Sciatic nerve (tissue), 2 donors: ENCODE measurements at regions not wholly inside any gene's neighbourhood (a gene's known extent, or its start where the extent isn't known, plus 50 kb on each side); places are given as distances from the start of the nearest gene placed in this dataset.
"Not testable (repeated sequence)": the region's sequence is repeated elsewhere in the genome, so short reads cannot be mapped to it uniquely, and the experiment has no call there.

Source experiments
- ATAC-seq: fragments of 200-7000 bp; cut with Tn5 transposase; one replicate; pipeline ENCODE4 v1.9.1; 2020; ENCODE audit warnings: mild to moderate bottlenecking, moderate library complexity
- DNase-seq: peaks from one replicate; pipeline ENCODE4 v3.0.0-alpha.2; 2020; ENCODE audit warnings: low spot score
- intact Hi-C: fragments of 100-400 bp; cut with DNase I; formaldehyde crosslinking; loops from one replicate; pipeline ENCODE4 v1.14.2; 2022
- donor health status: DM: no; HTN: no; CAD: no.
- donor health status: DM: no; HTN: no; CAD: no.

DNA sequence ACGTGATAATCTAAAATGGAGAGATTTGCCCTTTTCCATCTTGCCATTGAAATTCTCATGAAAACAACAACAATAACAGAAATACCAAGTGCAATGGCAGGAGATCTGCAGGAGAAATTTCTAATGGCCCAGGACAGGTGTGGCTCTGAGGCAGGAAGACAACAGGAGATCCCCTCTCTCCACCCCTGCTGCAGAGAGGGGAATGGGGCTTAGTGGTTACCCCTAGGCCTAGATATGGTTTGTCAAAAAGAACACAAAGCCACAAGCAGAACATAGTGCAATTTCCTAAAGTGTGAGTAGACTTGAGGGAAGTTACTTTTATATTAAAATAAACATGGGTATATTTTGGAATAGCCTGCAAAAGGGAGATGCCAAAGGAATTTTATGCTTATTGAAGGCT lies 369.5 kb downstream of the KCNRG start:
- intact Hi-C loops: no loop called here
- no peak for ATAC-seq
- no peak for DNase-seq

DNA sequence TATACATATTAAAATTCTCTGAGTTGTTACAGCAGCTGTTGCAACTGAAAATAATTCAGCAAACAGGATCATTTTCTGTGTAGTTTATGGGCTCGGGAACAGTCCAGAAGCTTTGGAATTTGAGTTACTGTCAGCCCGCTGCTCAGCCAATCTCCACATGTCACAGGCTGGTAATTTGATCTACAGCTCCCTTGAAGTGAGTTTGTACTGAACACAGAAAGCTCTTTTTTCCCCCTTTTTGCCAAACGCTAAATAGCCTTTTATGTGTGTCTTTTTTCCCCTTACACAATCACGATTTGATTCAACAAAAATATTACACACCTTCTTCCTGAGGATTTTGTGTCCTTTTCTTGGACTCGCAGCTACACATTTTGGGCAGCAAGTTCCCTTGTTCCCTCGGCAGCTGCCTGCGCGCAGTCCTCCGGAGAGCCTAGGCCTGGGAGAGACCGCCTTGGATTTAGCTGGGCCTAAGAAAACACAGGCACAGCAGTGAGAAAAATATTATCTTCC lies 371.4 kb downstream of the KCNRG start:
- no peak for DNase-seq
- peak; percentile 77 for ATAC-seq
- intact Hi-C loops: no loop called here

DNA sequence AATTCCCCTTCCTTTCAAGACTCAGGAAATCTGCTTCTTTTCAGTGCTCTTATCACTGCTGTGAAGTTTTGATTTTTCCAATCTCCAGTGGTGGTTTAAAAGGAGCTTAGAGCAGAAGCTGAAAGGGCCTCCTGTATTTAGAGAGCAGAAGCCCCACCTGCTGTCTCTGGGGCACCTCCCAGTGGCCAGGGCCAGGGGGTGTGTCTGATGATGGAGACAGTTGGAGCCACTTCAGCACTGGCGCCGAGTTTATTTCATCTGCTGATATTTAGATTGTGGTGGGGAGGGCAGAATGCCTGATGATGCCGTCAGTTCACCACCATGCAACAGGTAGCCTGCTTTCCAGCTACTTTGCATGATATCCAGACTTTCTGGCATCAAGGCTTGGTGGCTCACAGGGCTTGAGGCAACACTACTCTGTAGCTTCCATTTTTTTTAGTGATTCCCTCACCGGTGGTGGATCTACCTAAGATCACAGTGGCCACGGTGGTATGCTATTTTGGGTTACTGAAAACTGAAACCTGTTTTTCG lies 371.9 kb downstream of the KCNRG start:
- DNase-seq (peak; percentile 64), ATAC-seq (peak; percentile 88)
- intact Hi-C loops: no loop called here

DNA sequence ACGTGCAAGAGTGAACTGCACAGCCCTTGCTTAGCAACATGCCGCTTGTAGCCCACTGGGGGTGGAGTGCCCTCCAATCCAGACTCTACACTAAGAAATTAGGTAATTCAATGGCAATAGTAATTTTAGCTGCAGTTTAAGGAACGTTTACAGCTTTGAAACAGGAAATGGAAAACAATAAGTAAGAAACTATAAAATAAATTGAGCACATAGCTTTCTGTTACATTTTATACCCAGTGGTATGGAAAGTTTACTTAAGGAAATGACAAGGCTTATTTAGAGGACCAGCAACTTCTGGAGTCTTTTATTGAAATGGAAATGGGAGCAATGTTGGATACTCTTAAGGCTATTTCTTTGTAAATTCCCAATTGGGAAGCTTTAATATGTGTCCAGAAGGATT lies 373.2 kb downstream of the KCNRG start:
- ATAC-seq: no peak
- intact Hi-C loops: no loop called here

DNA sequence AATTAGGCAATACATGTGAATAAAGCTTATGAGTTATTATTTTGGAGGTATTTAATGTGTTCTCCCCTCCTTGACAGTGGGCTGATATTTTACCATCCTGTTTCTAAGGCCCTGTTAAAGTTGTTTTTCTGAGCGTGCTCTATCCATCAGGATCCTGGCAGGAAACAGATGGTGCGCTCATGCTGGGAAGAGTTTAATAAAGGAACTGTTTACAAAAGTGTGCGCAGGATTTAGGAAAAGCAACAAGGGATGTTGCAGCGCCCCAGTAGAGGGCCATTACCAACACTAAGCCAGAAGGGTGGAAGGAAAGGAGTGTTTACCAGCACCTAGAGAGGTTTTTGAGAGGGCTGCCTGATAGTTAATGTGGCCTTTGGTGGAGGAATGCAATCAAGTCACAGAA lies 374.5 kb downstream of the KCNRG start:
- ATAC-seq: no peak
- intact Hi-C loops: no loop called here
- no peak for DNase-seq

More for the DNA sequence above, 373.2 kb downstream of the KCNRG start:
- DNase-seq: no peak

DNA sequence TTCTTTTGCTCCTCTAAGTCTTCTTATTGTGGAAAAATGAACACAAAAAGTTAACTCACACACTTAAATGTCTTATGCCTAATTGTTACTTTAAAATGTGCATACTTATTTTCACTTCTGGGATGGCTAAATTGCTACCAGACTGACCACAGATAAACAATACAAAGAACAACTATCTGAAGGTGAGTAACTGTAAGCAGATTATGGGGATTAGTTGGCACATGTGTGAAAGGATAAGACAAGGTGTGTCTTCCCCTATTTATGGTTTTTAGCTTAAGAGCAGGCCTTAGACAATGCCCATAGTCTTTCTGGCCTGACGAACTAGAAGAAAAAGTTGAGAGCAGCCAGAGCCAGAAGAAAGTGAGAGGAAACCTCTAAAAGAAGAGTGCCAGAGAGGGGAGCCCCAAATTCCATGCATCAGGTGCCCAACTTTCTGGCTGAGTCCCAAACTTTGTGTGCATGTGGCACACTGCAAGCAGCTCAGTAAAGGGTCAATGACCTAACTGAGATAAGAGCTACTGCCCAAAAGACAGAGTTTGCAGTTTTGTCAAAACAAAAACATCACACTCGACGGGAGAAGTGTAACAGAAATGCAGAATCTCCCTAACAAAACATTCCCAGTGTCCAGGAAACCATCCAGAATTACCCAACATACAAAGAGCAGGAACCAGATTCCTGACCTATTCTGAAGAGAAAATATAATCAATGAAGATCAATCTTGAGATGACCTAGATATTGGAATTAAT lies 375.4 kb downstream of the KCNRG start:
- no peak for DNase-seq
- no peak for ATAC-seq
- intact Hi-C loops: no loop called here

DNA sequence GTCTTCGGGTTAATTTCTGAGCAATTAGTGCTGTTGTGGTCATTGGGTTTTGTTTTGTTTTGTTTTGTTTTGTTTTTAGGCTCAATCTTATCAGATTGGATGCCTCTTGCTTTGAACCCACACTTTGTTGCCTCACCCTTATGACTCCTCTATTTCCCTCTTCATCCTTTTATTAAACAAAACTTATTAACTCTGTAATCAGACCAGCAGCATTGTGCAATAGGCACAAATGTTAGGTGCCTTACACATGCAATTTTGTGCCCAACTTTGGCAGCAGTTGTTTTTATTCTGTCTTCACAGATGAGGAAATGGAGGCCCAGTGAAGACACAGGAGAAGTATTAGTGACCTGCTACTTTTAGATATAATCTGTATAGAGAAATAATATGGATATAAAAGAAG lies 377.7 kb downstream of the KCNRG start:
- ATAC-seq (no peak), DNase-seq (no peak)
- intact Hi-C loops: no loop called here

DNA sequence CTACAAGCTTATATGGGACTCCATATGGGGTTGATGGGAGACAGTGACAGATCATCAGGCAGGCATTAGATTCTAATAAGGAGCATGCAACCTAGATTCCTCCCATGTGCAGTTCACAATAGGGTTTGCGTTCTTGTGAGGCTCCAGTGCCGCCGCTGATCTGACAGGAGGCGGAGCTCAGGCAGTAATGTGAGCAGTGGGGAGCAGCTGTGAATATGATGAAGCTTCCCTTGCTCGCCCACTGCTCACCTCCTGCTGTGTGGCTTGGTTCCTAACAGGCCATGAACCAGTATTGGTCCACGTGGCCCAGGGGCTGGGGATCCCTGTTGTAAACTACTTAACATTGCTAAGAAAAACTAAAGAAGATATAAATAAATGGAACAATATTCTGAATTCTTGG lies 378.4 kb downstream of the KCNRG start:
- intact Hi-C loops: no loop called here
- no peak for ATAC-seq
- no peak for DNase-seq

DNA sequence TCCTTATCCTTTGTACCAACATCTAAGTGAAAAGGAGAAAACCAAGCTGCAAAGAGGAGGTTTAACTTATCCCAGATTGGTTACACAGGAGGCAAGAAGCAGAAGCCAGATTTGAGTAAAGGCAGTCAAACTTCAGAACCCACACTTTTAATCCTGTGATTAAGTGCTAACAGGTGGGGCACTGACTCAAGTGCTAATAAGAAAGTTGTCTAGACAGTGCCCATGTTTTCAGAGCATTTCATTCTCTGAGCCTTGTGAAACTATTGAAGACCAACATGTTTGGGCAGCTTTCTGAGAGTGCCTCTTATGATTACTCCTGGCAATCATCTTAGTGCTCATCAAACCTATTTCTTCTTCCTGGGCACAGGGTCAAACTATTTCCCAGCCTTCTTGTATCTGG lies 380.8 kb downstream of the KCNRG start:
- no peak for ATAC-seq
- intact Hi-C loops: no loop called here
- DNase-seq: no peak

DNA sequence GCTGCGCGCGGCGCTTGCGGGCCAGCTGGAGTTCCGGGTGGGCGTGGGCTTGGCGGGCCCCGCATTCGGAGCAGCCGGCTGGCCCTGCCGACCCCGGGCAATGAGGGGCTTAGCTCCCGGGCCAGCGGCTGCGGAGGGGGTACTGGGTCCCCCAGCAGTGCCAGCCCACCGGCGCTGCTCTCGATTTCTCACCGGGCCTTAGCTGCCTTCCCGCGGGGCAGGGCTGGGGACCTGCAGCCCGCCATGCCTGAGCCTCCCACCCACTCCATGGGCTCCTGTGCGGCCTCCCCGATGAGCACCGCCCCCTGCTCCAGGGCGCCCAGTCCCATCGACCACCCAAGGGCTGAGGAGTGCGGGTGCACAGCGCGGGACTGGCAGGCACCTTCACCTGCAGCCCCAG lies 381.4 kb downstream of the KCNRG start:
- DNase-seq, ATAC-seq, intact Hi-C loops: not testable (repeated sequence)

DNA sequence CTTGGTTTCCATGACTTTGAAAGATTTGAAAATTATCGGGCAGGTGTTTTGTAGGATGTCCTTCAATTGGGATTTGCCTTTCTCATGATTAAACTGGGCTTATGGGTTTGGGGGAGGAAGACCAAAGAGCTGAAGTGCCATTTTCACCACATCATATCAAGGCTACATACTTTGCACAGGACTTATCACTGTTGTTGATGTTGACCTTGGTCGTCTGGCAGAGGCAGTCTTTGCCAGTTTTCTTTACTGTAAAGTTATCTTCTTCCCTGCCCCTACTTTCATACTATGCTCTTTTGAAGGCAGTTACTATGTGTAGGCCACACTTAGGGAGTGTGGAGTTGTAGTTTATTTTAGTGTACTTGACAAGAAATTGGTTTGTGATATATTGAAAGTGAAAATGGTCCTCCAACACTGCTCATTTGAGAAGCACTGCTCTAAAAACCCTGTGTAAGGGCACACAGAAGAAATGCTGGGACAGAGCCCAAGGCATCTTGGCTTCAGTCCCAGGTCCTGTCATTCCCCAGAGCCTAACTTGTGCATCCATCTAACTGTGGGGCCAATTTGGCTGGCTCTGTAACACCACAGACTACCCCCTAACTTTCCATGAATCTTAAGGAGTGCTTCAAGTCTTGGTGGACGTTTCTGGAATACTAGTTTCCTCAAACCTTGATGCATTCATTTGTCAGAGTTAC lies 384.9 kb downstream of the KCNRG start:
- ATAC-seq (peak; percentile 72), DNase-seq (no peak)
- intact Hi-C loops: no loop called here

DNA sequence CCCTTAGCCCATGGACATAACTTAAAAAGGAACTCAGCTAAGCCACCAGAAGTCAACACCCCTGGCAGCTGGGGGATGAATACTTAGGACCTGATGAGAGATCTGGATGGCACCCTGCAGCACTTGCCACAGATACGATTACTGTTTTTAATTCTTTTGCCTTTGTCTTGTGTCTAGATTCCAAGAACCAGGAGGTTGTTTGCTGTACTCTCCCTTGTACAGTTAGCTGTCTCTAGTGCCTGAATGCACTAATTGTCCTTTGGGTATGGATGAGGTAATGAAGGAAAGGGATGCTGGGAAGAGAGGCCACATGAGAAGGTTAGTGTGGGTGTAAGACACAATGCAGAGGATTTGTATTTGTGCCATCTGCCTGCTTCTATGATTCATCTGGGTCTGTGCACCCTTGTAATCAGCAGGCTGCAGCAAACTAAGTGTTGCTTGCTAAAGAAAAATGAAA lies 385.8 kb downstream of the KCNRG start:
- intact Hi-C loops: no loop called here

DNA sequence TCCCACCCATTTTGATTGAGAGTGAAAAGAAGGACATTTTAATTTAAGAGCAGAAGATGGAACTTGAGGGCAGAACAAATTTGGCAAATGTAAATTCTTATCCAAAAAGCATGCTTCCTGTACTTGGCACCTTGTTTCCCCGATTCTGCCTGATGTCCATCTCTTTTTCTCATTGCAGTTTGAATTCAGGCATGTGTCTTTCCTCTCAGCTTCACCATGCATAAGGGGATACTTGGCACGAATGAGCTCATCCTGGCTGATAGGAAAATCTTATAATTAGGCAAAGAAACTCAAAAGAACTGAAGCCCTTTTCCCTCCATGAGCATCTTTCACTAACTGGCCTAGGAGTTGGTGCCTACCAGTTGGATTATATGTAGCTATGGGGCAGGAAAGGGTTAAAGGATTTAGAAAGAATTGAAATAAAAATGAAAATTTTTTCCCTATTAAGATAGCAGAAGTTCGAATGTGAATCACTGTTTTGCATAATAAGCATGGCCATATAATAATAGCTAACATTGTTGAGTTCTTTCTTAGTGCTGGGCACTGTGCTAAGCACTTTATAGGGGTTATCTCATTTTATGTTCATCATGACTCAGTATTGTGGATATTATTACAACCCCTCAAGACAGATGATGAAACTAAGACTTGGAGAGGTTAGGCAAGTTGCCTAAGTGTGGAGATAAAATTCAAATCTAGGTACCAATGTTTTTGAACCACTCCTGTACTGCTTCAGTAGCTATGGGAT lies 386.6 kb downstream of the KCNRG start:
- intact Hi-C loops: no loop called here
- DNase-seq (no peak), ATAC-seq (no peak)

More for the DNA sequence above, 385.8 kb downstream of the KCNRG start:
- peak; percentile 90 for ATAC-seq
- DNase-seq: no peak

DNA sequence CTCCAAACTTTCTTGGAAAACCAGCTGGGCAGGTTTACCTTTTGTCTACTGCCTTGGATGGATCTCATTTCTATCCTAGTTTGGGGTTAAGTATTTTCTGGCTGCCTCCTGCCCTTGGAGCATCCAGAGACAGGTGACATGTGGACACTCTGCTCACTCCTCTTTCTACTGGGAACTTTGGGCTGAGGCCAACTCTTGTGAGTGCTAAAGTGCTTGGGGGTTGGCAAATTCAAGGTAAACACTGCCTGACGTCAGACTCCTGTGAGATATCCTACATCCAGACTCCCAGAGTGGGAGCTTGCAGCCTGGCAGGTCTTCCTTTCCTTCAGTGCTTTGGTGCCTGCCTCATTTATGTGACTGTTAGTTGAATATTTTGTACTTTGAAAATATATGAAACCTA lies 388.1 kb downstream of the KCNRG start:
- DNase-seq (no peak), ATAC-seq (no peak)
- intact Hi-C loops: no loop called here

DNA sequence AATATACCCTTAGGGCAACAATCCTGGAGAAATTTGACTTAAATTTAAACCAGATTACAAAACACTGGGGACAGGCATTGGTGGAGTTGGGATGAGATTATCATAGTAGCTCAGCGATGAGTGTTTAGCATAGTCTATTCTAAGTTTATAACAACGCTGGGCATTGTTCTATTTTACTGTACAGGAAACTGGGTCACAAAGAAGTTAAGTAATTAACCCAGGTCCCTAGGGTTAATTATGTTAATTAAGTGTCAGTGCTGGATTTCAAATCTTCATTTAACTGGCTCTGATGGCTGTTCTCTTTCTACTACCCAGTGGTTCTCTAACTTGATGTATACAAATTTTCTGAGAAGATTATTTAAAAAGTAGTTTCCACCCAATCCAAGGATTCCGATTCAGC lies 388.9 kb downstream of the KCNRG start:
- no peak for ATAC-seq

DNA sequence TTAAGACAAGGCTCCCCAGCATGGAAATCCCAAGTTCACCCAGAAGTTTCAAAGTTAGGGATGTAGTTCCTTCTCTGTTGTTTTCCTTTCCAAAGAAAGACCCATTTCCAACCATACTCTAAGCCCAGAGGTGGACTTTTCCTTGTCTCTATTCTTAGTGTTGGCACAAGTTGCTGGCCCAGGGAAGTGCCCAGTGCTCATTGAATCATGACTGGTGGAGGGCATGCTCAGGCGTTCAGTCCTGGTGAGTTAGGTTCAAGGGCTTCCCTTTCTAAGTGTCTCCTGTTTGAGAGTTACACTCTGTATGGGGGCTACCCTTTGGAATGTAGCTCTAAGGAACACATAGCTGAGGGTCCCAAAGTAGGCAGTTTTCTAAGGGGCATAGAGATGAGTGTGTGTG lies 389.5 kb downstream of the KCNRG start:
- DNase-seq: no peak
- intact Hi-C loops: no loop called here
- ATAC-seq: no peak

More for the DNA sequence above, 388.9 kb downstream of the KCNRG start:
- DNase-seq: no peak
- intact Hi-C loops: no loop called here

DNA sequence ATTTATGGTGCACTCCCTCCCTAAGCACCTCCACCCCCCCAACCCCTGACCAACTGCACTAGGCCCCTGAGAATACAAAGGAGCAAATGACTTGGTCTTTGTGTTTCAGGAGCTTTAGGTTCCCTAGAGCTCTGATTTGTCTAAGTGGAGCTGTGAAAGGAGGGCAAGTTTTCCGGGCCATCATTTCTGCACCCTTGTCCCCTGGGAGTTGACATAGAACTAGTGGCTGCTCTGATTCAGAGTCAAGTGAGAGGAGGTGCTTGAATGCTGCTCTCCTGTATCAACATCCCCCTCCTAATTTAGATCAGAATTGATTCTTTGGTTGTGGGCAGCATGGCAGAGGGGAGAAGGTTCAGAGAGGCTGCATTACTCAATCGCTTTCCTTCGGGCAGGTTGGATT lies 391.6 kb downstream of the KCNRG start:
- no peak for ATAC-seq
- intact Hi-C loops: no loop called here
- DNase-seq: no peak

DNA sequence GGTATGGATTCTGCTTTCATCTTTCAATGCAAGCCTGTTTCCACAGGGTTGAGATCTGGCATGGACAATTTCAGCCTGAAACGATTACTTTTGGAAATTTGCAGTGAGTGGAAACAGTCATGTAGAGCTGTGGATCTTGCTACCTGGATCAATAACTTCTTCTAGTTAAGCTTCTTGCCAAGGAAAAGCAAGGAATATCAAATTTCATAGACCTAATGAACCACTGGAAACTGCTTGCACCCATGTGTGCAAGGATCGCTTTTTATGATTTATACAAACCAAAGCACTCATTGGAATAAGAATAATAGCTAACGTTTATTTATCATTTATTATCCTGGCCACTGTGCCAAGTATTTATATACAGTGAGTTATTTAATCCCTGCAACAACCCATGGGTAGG lies 392.8 kb downstream of the KCNRG start:
- intact Hi-C loops: no loop called here
- DNase-seq (no peak), ATAC-seq (no peak)

DNA sequence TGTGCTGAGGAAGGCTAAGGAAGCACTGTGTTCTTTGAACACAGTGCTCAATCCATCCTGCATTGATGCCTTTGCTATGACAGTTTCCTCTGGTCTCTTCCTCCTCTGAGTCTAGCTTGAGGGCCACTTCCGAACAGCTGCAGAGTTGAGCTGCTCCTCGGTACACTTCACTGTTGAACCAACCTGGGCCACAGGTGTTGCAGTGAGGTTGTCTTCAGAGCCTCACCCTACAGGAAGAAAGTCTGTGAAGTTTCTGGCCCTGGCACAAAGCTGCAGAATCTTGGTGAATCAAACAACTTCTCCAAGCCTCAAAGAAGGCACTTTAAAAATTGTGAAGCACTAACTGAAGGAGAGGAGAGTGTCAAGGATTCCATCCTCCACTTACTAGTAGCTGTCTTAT lies 394.0 kb downstream of the KCNRG start:
- no peak for ATAC-seq
- DNase-seq: no peak
- intact Hi-C loops: no loop called here
